H1 (cell line): ENCODE measurements at regions not wholly inside any gene's neighbourhood (a gene's known extent, or its start where the extent isn't known, plus 50 kb on each side); places are given as distances from the start of the nearest gene placed in this dataset.

Source experiments
- CTCF ChIA-PET: fragments of 300-600 bp; sonication (Branson Sonifier 250); formaldehyde crosslinking; loops from one replicate; lab custom pipeline; 2021; ENCODE audit not compliant: partially characterized antibody; lab: Charles Lee
- POLR2A ChIA-PET: fragments of 300-600 bp; sonication (Branson Sonifier 250); formaldehyde crosslinking; loops from one replicate; lab custom pipeline; 2021; ENCODE audit warnings: inconsistent platforms; ENCODE audit not compliant: partially characterized antibody; lab: Charles Lee
- DNase-seq, 2 experiments: peaks; one replicate each; pipeline versions ENCODE4 v3.0.0 to v3.0.0-alpha.2; 2010 to 2022; ENCODE audit warnings: low spot score in 2 of 2, low read depth in 1 of 2, mixed read lengths in 1 of 2
- FAIRE-seq: peaks from 2 replicates; lab custom pipeline; 2011; peaks lifted over from hg19 to GRCh38; lab: Jason Lieb, UNC
- H2AFZ ChIP-seq: 2 replicates; pipeline ENCODE4 v1.8.1; 2012; ENCODE audit warnings: low read length, inconsistent platforms
- H2AK5ac ChIP-seq: 2 replicates; pipeline ENCODE4 v1.6.1; 2013; ENCODE audit warnings: low read depth, low read length
- H2BK120ac ChIP-seq: replicated peaks from 2 replicates; pipeline ENCODE3; 2013; ENCODE audit warnings: low read depth, low read length, inconsistent platforms
- H2BK12ac ChIP-seq: 2 replicates; pipeline ENCODE4 v1.6.1; 2013; ENCODE audit warnings: low read depth, low read length
- H2BK15ac ChIP-seq: 2 replicates; pipeline ENCODE4 v1.6.1; 2013; ENCODE audit warnings: low read length
- H2BK20ac ChIP-seq: 2 replicates; pipeline ENCODE4 v1.6.1; 2013; ENCODE audit warnings: low read length
- H2BK5ac ChIP-seq: 2 replicates; pipeline ENCODE4 v1.6.1; 2013; ENCODE audit warnings: low read depth, low read length
- H3K14ac ChIP-seq: 2 replicates; pipeline ENCODE4 v1.6.1; 2013; ENCODE audit warnings: inconsistent platforms; ENCODE audit not compliant: insufficient read length
- H3K18ac ChIP-seq: 2 replicates; pipeline ENCODE4 v1.6.1; 2013; ENCODE audit warnings: low read length; ENCODE audit errors: extremely low read depth
- H3K23ac ChIP-seq: 2 replicates; pipeline ENCODE4 v1.6.1; 2013; ENCODE audit warnings: inconsistent platforms; ENCODE audit not compliant: insufficient read length
- H3K23me2 ChIP-seq: 2 replicates; pipeline ENCODE4 v1.6.1; 2013; ENCODE audit warnings: low read depth, low read length
- H3K27ac ChIP-seq: 2 replicates; pipeline ENCODE4 v1.6.1; 2011; ENCODE audit warnings: low read depth, low read length, inconsistent platforms
- H3K27me3 ChIP-seq, 4 experiments: replicated peaks in 1 of 4; 1 replicate in 1 of 4; 2 replicates in 3 of 4; pipeline versions ENCODE4 v1.6.1 to v1.8.1; 2011 to 2013; ENCODE audit warnings: low read length in 3 of 4, mild to moderate bottlenecking in 3 of 4, inconsistent platforms in 2 of 4, mixed read lengths in 2 of 4, moderate library complexity in 1 of 4; ENCODE audit not compliant: control insufficient read depth in 3 of 4, insufficient read depth in 3 of 4; ENCODE audit errors: extremely low read depth in 1 of 4
- H3K36me3 ChIP-seq, 4 experiments: 2 replicates each; pipeline versions ENCODE4 v1.6.1 to v1.8.1; 2011 to 2013; ENCODE audit warnings: mild to moderate bottlenecking in 4 of 4, low read length in 3 of 4, moderate library complexity in 2 of 4, control low read depth in 1 of 4, inconsistent platforms in 1 of 4; ENCODE audit not compliant: insufficient read depth in 4 of 4, control insufficient read depth in 2 of 4
- H3K4ac ChIP-seq: replicated peaks from 2 replicates; pipeline ENCODE3; 2013; ENCODE audit warnings: low read length, low read depth, mixed read lengths, inconsistent platforms; ENCODE audit not compliant: insufficient read length
- H3K4me1 ChIP-seq, 4 experiments: replicated peaks in 1 of 4; 1 replicate in 1 of 4; 2 replicates in 3 of 4; pipeline versions ENCODE4 v1.6.1 to v1.8.1; 2011 to 2013; ENCODE audit warnings: low read length in 3 of 4, inconsistent platforms in 2 of 4, mixed read lengths in 1 of 4; ENCODE audit not compliant: insufficient read depth in 4 of 4, control insufficient read depth in 3 of 4
- H3K4me2 ChIP-seq, 2 experiments: 2 replicates each; pipeline versions ENCODE4 v1.6.1 to v1.8.1; 2011 to 2013; ENCODE audit warnings: low read depth in 2 of 2, low read length in 2 of 2, control low read depth in 1 of 2, inconsistent platforms in 1 of 2, mild to moderate bottlenecking in 1 of 2; ENCODE audit not compliant: insufficient read depth in 1 of 2
- H3K4me3 ChIP-seq, 4 experiments: fragments of 200-600, 300-600 bp in 1 of 4; sonication (generic), shearing (Covaris generic), sonication (Bioruptor Twin) in 1 of 4; 2 replicates each; pipeline versions ENCODE4 v1.5.1 to v1.8.1; 2011 to 2016; ENCODE audit warnings: low read length in 4 of 4, low read depth in 3 of 4, control low read depth in 2 of 4, inconsistent platforms in 2 of 4, mild to moderate bottlenecking in 2 of 4, mixed read lengths in 1 of 4, moderate library complexity in 1 of 4; ENCODE audit not compliant: insufficient read depth in 2 of 4; ENCODE audit errors: extremely low read depth in 1 of 4
- H3K56ac ChIP-seq: replicated peaks from 2 replicates; pipeline ENCODE3; 2013; ENCODE audit warnings: low read depth, mild to moderate bottlenecking, mixed read lengths, low read length, inconsistent platforms; ENCODE audit not compliant: insufficient read length
- H3K79me1 ChIP-seq: 2 replicates; pipeline ENCODE4 v1.6.1; 2013; ENCODE audit warnings: low read depth, low read length, control low read depth
- H3K79me2 ChIP-seq, 2 experiments: 2 replicates each; pipeline versions ENCODE4 v1.6.1 to v1.8.1; 2012 to 2013; ENCODE audit warnings: low read length in 2 of 2, mild to moderate bottlenecking in 2 of 2, inconsistent platforms in 1 of 2; ENCODE audit not compliant: insufficient read depth in 2 of 2, control insufficient read depth in 1 of 2
- H3K9ac ChIP-seq, 4 experiments: replicated peaks in 1 of 4; 1 replicate in 1 of 4; 2 replicates in 3 of 4; pipeline versions ENCODE4 v1.6.1 to v1.8.1; 2011 to 2013; ENCODE audit warnings: low read depth in 3 of 4, low read length in 3 of 4, control low read depth in 2 of 4, mild to moderate bottlenecking in 2 of 4, moderate library complexity in 2 of 4, inconsistent platforms in 1 of 4; ENCODE audit errors: extremely low read depth in 1 of 4
- H3K9me3 ChIP-seq, 2 experiments: 2 replicates each; pipeline versions ENCODE4 v1.6.1 to v1.8.1; 2012 to 2013; ENCODE audit warnings: mild to moderate bottlenecking in 2 of 2, moderate library complexity in 2 of 2, control low read depth in 1 of 2, inconsistent platforms in 1 of 2, low read depth in 1 of 2, low read length in 1 of 2, mixed read lengths in 1 of 2; ENCODE audit not compliant: insufficient read depth in 2 of 2
- H4K20me1 ChIP-seq, 2 experiments: replicated peaks in 1 of 2; 2 replicates each; pipeline versions ENCODE3 to v1.8.1; 2011 to 2013; ENCODE audit warnings: inconsistent platforms in 2 of 2, low read length in 2 of 2, mild to moderate bottlenecking in 1 of 2; ENCODE audit not compliant: insufficient read depth in 2 of 2, control insufficient read depth in 1 of 2
- H4K5ac ChIP-seq: 2 replicates; pipeline ENCODE4 v1.6.1; 2013; ENCODE audit warnings: low read length, low read depth, mixed read lengths, inconsistent platforms; ENCODE audit not compliant: insufficient read length
- H4K8ac ChIP-seq: 2 replicates; pipeline ENCODE4 v1.8.0; 2013; ENCODE audit warnings: mild to moderate bottlenecking, moderate library complexity, low read length, inconsistent platforms; ENCODE audit not compliant: insufficient read depth; ENCODE audit errors: extremely low read depth
- H4K91ac ChIP-seq: replicated peaks from 2 replicates; pipeline ENCODE3; 2013; ENCODE audit warnings: low read length, mixed read lengths, inconsistent platforms; ENCODE audit not compliant: insufficient read length
- HDAC2 ChIP-seq, 2 experiments: fragments of 300-600 bp in 1 of 2; sonication (generic) in 1 of 2; IDR thresholded peaks; 2 replicates each; pipeline ENCODE4 v1.6.1; 2011 to 2012; ENCODE audit warnings: low read depth in 2 of 2, low read length in 2 of 2, mild to moderate bottlenecking in 2 of 2, moderate library complexity in 2 of 2, borderline replicate concordance in 1 of 2, inconsistent platforms in 1 of 2
- SIX5 ChIP-seq: IDR thresholded peaks from 2 replicates; pipeline ENCODE4 v1.6.1; 2011; ENCODE audit warnings: mild to moderate bottlenecking, low read depth, low read length
- SUZ12 ChIP-seq: fragments of 200-600 bp; sonication (generic); IDR thresholded peaks from 2 replicates; pipeline ENCODE4 v1.6.1; 2012; ENCODE audit warnings: mild to moderate bottlenecking, inconsistent platforms, low read length, moderate library complexity, mixed read lengths

DNA sequence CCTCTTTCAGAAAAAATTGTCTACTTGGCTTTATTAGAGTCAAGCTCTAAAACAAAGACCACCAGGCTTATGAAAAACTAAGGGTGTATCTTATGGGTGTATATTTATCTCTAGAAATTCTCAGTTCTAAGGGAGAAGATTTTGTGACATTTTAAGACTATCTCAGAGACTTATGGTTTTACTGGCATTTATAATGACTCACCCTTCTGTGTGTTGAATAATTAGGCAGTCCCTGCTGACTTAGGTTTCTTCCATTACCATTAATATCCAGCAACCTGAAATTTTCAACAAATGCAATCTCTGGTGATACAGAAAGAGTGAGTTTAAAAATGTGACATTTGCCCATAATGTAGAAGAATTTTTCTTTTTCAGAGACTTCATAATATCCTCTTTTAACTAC lies 1015.0 kb upstream of the AGA start:
- Histone ChIP-seq H2BK120ac (no peak overlapping the region), H3K79me2 (no peaks in the 10 kb centered on the region), H3K9ac (no peak overlapping the region), H4K5ac (no peak overlapping the region), H3K36me3 (no peaks in the 10 kb centered on the region), H2BK15ac (no peak overlapping the region), H2AK5ac (no peak overlapping the region), H3K9me3 (no peaks in the 10 kb centered on the region), H4K91ac (no peak overlapping the region), H3K4me3 (no peak overlapping the region), H2BK20ac (no peak overlapping the region), H3K56ac (no peak overlapping the region), H4K20me1 (no peaks in the 10 kb centered on the region), H3K27ac (no peak overlapping the region), H3K4me1 (no peaks in the 10 kb centered on the region), H3K18ac (no peak overlapping the region), H2BK5ac (no peak overlapping the region), H4K8ac (no peak overlapping the region), H3K4me2 (no peak overlapping the region), H3K27me3 (no peaks in the 10 kb centered on the region), H2BK12ac (no peak overlapping the region), H3K79me1 (no peaks in the 10 kb centered on the region), H3K23me2 (no peaks in the 10 kb centered on the region), H3K14ac (no peak overlapping the region), H2AFZ (no peak overlapping the region), H3K4ac (no peak overlapping the region), H3K23ac (no peak overlapping the region)
- POLR2A ChIA-PET, result no interaction called here
- DNase-seq (no peak), FAIRE-seq (no peak)
- CTCF ChIA-PET, result no interaction called here
- no peak for TF ChIP-seq HDAC2 (IDR thresholded peaks at IDR 0.05; ENCODE audit: borderline replicate concordance in 1 of 2, low read depth in 2 of 2, low read length in 2 of 2)
- TF ChIP-seq SUZ12, result no peak
- TF ChIP-seq SIX5, result no peak
